NCI-H2171 treated with DMSO at 0.1 percent for 48 hours (cell line): ENCODE measurements at regions not wholly inside any gene's neighbourhood (a gene's known extent, or its start where the extent isn't known, plus 50 kb on each side); places are given as distances from the start of the nearest gene placed in this dataset.
A peak's percentile ranks its signal among the peaks of the same experiment; 100 is the strongest.
"Not testable (repeated sequence)": the region's sequence is repeated elsewhere in the genome, so short reads cannot be mapped to it uniquely, and the experiment has no call there.

ENCODE experiments used
- DNase-seq: peaks from one replicate; lab custom pipeline; 2025; lab: John Stamatoyannopoulos, UW

DNA sequence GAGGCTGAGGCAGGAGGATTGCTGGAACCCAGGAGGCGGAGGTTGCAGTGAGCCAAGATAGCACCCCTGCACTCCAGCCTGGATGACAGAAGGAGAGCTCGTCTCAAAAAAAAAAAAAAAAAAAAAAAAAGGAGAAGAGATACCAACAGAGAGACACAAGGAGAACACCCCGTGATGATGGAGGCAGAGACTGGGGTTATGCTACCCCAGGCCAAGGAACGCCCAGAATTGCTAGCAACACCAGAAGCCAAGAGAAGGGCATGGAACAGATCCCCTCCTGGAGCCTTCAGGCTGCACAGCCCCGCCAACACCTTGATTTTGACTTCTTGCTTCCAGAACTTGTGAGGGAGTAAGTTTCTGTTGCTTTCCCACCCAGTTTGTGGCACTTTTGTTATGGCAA, 148.0 kb upstream of the FOXN3 start:
- DNase-seq, result no peak

DNA sequence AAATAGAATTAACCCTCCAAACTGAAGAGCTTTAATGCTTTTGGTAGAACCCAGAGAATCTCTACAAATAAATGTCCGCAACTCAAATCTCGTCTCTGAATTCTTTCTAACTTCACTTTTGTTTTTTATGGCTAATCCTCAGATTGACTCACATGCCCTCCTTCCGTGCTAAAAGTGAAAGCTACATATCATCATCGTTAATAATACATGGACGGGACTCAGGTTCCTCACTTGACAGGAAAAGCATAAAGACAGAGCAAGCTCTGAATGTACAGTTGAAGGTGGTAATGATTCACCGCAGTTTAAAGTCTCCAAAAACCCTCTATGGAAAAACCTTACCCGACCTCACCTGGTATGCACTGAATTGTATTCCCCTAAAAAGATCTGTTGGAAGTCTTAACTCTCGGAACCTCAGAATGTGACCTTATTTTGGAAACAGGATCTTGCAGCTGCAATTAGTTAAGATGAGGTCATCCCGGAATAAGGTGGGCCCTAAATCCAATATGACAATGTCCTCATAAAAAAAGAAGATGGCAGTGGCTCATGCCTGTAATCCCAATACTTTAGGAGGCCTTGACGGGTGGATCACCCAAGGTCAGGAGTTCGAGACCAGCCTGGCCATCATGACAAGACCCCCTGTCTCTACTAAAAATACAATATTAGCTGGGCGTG, 147.4 kb upstream of the FOXN3 start:
- DNase-seq, result no peak

DNA sequence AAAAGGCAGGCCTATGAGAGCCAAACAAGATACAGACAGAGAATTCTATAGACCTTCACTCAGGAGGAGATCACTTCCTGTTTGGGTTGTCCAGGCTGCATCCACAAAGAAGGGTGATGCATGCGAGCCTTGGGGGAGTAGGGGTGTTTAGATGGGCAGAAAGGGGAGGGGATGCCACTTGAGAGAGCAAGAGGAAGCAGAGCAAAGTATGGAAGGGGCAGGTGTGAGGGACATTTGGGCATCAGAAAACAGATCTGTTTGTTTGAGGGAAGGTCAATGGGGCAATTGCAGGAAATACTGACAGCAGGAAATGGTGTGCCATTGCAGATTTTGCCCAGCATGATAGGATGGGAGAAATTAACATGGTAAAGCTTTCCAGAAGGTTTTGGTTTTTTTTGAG, 146.4 kb upstream of the FOXN3 start:
- no peak for DNase-seq

DNA sequence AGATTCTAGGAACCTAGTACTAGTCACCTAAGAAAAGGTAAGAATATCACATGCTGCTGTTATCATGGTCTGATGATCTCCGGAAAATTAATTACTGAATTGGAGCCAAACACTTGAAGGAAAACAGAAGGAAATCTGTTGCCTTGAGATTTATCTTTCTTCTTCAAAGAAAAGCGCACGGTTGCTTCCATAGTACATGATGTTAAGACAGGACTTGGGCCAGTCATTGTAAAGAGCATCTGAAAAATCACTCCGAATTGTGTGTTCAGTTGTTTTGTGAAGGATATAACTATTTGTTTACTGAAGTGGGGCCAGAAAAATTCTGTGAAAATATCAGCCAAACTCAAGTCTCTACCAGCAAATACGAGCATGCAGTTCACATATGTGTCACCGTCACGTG, 134.9 kb upstream of the FOXN3 start:
- DNase-seq, result no peak

- DNase-seq, result no peak
These were observed 134.4 kb upstream of the FOXN3 start for GRCh38 chr14:89551432-89551831.

- DNase-seq, result no peak
These were observed 133.8 kb upstream of the FOXN3 start for GRCh38 chr14:89550821-89551220.

DNA sequence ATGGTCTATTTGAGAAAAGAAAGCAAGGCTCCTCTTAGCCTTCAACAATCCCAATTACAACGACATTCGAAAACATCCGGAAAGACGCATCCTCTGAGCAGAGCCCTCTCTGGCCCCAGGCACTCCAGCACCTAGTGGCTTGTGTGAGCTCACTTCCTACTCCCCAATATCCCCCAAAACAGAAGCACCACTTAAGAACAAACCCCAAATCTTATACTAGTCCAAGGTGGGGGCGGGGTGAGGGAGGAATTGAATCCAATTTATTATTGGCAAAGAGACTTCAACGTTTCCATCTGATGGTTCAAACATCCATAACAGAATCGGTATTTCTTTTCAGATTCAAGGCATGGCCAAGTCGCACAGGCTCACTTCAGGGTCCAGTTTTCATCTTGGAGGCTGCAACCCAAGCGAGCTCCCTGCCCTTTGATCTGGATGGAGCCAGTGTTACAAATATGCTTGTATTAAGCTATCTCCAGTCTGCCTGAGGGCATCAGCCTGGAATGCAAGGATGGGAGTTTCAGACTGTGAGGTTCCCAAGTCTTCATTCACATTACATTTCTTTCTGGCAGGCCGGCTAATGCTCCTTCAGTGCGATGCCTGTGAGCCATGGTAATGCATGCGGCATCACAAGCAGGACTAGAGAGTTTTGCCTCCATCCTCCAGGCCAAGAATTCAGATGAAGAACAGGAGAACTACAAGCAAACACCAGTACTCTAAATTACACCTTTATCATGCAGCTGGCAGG, 132.5 kb upstream of the FOXN3 start:
- DNase-seq, result no peak

GRCh38 chr14:89547047-89547446, 130.0 kb upstream of the FOXN3 start:
- DNase-seq, result not testable (repeated sequence)

DNA sequence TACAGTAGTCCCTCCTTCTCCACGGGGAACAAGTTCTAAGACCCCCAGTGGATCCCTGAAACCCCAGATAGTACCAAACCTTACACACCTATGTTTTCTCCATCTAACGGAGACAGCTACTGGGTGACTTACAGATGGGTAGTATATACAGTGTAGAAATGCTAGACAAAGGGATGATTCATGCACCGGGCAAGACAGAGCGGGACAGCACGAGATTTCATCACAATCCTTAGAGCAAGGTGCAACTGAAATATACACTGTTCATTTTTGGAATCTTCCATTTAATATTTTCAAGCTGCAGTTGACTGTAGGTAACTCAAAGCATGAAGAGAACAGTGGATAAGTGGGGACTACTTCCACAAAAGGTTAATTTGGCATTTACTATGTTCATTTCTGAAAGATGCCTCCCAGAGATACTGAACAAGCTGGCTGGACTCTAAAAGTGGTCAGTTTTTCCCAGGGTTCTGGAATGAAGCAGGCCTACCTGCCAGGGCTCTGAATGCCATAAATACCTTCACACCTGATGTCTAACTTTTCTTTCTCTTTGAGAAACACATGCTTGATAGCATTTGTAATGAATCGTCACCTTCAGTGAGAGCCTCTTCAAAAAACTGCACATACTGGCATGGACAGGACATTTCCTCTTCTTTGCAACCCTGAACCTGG, 127.7 kb upstream of the FOXN3 start:
- no peak for DNase-seq

DNA sequence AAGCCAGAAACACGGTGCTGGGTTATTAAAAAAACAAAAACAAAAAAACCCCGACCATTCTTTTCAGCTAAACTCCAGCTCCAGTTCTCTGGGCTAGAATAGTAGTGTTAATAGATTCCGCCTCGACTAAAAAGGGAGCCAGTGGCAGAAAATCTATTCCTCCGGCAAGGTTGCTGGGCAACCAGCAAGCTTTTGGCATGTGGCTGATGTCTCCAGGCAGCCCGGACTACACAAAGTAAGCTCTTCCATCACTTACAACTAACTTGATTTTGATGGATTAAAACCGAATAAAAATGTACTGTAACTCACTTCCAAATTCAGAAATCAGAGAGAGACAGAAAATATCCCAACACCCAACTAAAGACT, 126.4 kb upstream of the FOXN3 start:
- no peak for DNase-seq

GRCh38 chr14:89542786-89543424, 125.9 kb upstream of the FOXN3 start:
- DNase-seq, result no peak

DNA sequence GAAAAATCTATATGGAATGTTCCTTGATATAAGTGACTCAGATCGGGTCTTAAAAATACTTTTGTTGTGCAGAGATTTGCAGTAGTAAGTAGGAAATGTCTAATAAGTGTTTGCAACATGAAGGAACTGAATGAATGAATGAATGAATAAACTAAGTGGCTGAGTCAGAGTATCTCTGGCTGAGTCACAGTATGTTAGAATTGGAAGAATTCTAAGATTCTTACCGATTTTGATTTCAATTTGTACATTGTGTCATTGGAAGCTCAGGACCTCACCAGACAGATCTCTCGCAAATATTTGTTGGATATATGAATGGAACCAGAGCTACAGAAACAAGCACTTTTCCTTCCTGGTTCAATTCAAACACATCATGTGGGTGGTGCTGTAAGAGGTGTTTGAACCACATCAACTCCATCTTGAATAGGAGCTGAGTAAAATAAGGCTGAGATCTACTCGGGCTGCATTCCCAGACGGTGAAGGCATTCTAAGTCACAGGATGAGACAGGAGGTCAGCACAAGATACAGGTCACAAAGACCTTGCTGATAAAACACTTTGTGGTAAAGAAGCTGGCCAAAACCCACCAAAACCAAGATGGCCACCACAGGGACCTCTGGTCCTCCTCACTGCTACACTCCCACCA, 123.9 kb upstream of the FOXN3 start:
- no peak for DNase-seq

- no peak for DNase-seq
These were observed 123.2 kb upstream of the FOXN3 start for GRCh38 chr14:89540009-89540829.

- peak; percentile 60 for DNase-seq
These were observed 120.9 kb upstream of the FOXN3 start for GRCh38 chr14:89537911-89538310.

DNA sequence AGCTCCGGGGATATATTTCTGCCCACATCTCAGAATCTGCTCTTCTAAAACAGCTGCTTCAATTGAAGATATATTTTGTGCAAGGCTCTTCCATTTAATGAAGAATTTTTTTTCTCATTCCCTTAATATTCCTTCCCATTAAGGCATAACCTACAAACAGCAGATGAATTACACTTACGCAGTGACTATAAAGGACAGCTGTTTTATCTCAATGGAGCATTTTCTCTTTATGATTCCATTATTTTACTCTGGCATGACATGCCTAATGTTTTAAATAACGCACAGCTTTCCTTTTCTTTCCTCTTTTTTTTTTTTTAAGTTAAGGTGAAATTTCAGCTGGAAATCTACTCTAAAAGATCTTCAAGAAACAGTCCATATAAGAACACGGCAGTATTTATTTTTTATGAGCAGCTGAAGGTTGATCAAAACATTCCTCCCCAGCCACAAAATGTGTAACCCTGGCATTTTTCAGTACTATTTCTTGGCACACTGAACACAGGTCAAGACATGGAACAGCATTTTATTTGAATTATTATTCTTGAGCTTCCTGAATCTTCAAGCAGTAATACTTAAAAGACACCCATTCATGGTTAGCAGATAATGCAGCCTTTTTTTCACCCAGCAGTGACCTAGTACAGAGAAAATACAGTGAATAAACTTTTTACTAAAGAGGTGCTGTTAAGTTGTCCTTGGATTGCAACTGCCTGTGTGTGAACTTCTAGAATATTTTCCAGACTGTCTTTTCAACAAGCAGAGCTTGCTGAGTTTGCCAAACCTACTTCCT, 118.1 kb upstream of the FOXN3 start:
- no peak for DNase-seq

DNA sequence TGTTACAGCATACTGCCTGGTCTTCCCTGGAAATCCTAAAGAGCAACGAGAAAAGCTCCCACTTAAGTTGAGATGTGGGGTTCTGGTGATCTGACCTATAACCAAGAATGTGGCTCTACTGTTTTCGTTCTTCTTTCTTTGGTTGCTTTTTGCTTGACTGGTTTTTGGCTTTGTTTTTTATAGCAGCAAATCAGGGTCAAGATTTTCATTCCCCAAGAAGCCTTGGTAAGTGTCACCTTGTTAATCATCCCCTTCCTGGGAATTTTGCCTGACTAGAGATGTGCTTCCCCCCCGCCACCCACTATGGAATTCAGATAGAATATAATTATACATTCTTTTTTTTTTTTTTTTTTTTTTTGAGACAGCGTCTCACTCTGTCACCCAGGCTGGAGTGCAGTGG, 116.7 kb upstream of the FOXN3 start:
- no peak for DNase-seq

- no peak for DNase-seq
These were observed 116.1 kb upstream of the FOXN3 start for GRCh38 chr14:89533136-89533535.

- no peak for DNase-seq
These were observed 114.8 kb upstream of the FOXN3 start for GRCh38 chr14:89531661-89532335.

GRCh38 chr14:89524990-89525667, 108.1 kb upstream of the FOXN3 start:
- no peak for DNase-seq

DNA sequence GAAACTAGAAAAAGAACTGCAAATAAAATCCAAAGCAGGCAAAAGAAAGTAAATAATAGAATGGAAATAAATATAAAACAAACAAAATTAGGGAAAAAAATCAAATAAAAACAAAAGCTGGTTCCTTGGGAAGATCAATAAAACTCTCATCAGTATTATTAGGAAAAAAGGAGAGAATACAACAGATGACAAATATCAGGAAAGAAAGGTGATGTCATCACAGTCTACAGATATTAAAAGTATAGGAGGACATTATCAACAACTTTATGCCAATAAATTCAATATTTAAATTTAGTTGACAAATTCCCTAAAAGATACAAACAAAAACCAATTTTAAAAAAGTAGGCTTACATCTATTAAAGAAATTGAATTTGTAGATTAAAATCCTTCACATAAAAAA, 107.4 kb upstream of the FOXN3 start:
- no peak for DNase-seq
